ENCODE measurements at regions not wholly inside any gene's neighbourhood (a gene's known extent, or its start where the extent isn't known, plus 50 kb on each side); places are given as distances from the start of the nearest gene placed in this dataset.
"Not testable (repeated sequence)": the region's sequence is repeated elsewhere in the genome, so short reads cannot be mapped to it uniquely, and the experiment has no call there.

DNA sequence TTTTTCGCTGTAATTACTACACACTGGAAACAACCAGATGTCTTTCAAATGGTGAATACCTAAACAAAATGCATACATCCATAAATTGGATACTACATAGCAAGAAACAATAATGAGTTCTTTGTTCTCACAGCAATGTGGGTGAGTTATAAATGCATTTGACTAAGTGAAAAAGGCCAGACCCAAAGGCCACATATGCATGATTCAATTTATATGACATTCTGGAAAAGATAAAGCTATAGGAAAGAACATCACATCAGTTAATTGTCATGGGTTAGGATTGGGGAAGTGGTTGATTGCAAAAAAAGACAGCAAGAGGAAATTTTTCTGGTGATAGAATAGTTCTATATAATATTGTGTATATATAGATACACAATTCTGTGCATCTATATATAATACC lies 198.9 kb downstream of the CYLC2 start:
- H3K27me3 Mint-ChIP-seq: no peaks in the 10 kb centered on the region
- H3K4me1 Mint-ChIP-seq (ENCODE audit: low read depth): no peaks in the 10 kb centered on the region
- peaks cover 14% of the 10 kb centered on the region for H3K9me3 Mint-ChIP-seq
- H3K27ac Mint-ChIP-seq: no peak overlapping the region
- H3K36me3 Mint-ChIP-seq (ENCODE audit: low read depth): no peaks in the 10 kb centered on the region
- intact Hi-C loops (cut with micrococcal nuclease): no loop called here
- no peak overlapping the region for H3K4me3 Mint-ChIP-seq

GRCh38 chr9:103203172-103203571 lies 208.0 kb downstream of the CYLC2 start:
- no peak overlapping the region for H3K27ac Mint-ChIP-seq
- peaks cover 15% of the 10 kb centered on the region for H3K9me3 Mint-ChIP-seq
- no peaks in the 10 kb centered on the region for H3K27me3 Mint-ChIP-seq
- H3K36me3 Mint-ChIP-seq (ENCODE audit: low read depth): no peaks in the 10 kb centered on the region
- no peak overlapping the region for H3K4me3 Mint-ChIP-seq
- H3K4me1 Mint-ChIP-seq (ENCODE audit: low read depth): no peaks in the 10 kb centered on the region
- intact Hi-C loops (cut with micrococcal nuclease): no loop called here

DNA sequence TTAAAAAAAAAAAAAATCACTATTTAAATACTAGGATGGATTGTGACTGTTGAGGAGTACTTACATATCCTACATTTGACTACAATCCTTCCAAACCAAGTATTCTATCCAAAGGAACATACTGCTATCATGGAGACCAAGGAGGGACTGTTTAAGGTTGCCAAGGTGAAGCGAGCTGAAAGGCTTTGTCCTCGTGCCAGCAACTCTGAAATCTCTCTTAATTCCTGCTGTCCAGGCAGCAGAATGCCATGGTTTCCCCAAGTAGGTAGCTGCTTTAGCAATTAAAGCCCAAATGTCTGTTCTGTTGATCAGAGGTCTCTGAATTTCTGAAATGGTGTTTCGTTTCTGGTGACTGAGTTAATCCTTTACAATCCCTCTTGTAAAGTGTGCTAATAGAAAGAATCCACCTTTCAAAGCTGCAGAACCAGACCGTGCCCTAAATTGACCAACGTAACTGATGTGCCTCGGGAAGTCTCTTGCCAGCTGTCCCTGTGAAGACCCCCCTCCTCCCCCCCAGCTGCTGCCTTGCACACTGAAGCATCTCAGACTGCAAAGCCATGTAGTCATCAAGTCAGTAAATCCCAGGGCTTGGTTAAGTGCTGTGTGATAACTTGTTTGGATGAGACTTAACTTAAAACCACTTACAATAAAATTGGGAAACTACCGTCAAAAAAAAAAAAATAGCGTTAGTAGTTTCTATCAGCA lies 210.9 kb downstream of the CYLC2 start:
- H3K36me3 Mint-ChIP-seq (ENCODE audit: low read depth); H3K27me3 Mint-ChIP-seq; H3K27ac Mint-ChIP-seq; H3K4me3 Mint-ChIP-seq; H3K4me1 Mint-ChIP-seq (ENCODE audit: low read depth); intact Hi-C loops (cut with micrococcal nuclease): not testable (repeated sequence)
- H3K9me3 Mint-ChIP-seq: peaks cover 35% of the 10 kb centered on the region

GRCh38 chr9:103210607-103211006 lies 215.5 kb downstream of the CYLC2 start:
- Mint-ChIP-seq H3K27ac (no peak overlapping the region), H3K9me3 (peaks cover 38% of the 10 kb centered on the region), H3K27me3 (no peaks in the 10 kb centered on the region), H3K4me1 (ENCODE audit: low read depth) (no peaks in the 10 kb centered on the region), H3K36me3 (ENCODE audit: low read depth) (no peaks in the 10 kb centered on the region), H3K4me3 (no peak overlapping the region)
- intact Hi-C loops (cut with micrococcal nuclease): no loop called here

DNA sequence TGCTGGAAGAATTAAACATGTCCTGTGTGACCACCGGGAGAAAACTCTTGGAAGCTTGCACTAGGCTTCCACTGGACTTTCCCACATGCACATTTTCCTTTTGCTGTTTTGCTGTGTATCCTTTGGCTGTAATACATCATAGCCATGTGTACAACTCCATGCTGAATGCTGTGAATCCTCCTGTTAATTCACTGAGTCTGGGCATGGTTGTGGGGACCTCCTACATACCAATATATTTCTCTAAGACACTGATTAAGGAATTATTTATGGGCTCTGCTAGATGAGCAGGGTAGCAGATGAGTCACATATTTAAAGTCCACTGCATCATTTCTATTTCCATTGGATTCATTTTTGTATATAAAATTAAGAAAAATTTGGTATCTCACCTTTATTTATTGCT lies 220.1 kb downstream of the CYLC2 start:
- H3K27me3 Mint-ChIP-seq: no peaks in the 10 kb centered on the region
- no peak overlapping the region for H3K27ac Mint-ChIP-seq
- H3K9me3 Mint-ChIP-seq: peaks cover 30% of the 10 kb centered on the region
- no peak overlapping the region for H3K4me3 Mint-ChIP-seq
- no peaks in the 10 kb centered on the region for H3K4me1 Mint-ChIP-seq (ENCODE audit: low read depth)
- no peaks in the 10 kb centered on the region for H3K36me3 Mint-ChIP-seq (ENCODE audit: low read depth)
- intact Hi-C loops (cut with micrococcal nuclease): no loop called here

DNA sequence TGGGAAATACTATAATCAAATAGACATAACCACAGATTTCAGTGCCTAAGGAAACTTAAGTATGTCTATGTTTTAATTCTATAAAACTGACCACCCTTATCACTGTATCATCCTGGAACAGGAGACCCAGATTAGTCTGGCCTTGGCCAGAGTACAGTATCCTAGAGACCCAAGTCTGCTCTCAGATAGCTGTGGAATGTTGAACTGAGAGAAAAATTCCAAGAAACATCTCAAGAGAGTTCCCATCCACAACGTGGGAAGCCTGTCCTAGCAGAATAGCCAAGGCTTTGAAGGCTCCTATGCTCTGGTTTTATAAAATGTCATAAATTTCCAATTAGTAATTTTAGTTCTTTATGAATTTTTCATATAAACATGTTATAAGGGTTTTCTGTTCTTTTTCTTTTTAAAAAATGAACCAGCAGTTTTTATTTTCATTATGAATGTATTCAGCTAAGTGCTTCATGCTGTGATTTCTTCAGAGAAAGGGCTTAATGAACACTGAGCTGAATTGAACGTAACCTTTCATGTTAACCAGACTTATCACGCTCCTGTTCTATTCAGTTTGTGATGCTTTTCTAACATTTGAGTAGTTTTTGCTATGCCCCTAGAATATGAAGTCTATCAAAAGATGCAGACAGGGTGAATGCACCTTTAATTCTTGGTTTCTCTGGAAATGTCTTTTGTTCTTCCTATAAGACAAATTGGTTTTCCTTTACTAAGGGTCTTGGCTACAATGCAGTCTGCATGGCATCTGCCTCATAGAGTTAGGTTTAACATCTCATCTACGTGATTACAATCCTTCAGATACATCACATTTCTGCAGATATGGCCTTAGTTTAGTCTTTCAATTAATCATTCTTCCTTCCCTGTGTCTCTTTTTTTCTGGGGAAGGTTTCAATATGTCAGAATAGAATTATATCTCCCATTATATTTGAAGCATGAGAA lies 230.8 kb downstream of the CYLC2 start:
- no peak overlapping the region for H3K4me3 Mint-ChIP-seq

DNA sequence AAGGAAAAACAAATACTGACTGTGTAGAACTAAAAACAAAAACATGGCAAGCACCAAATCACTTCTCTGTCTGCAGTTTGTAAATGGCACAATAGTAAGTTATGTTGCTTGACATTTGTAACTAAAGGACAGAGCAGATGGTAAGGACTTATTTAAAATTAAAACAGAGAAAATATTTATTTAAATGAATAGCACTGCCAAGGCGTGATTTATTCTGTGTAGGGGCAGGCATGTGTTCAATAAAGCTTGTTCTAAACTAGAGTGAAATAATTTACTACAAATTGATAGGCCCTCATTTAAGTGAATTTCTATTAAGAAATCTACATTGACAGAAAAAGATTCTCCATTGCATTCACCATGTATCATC lies 231.5 kb downstream of the CYLC2 start:
- Mint-ChIP-seq H3K4me3 (no peak overlapping the region), H3K4me1 (ENCODE audit: low read depth) (no peaks in the 10 kb centered on the region), H3K9me3 (peaks cover 5% of the 10 kb centered on the region), H3K27me3 (no peaks in the 10 kb centered on the region), H3K36me3 (ENCODE audit: low read depth) (no peaks in the 10 kb centered on the region), H3K27ac (no peak overlapping the region)
- intact Hi-C loops (cut with micrococcal nuclease): no loop called here

More for the DNA sequence above, 230.8 kb downstream of the CYLC2 start:
- Mint-ChIP-seq H3K27me3 (no peaks in the 10 kb centered on the region), H3K27ac (no peak overlapping the region), H3K4me1 (ENCODE audit: low read depth) (no peaks in the 10 kb centered on the region), H3K36me3 (ENCODE audit: low read depth) (no peaks in the 10 kb centered on the region), H3K9me3 (peaks cover 9% of the 10 kb centered on the region)
- intact Hi-C loops (cut with micrococcal nuclease): no loop called here

- H3K9me3 Mint-ChIP-seq: peaks cover 32% of the 10 kb centered on the region
- H3K27me3 Mint-ChIP-seq; intact Hi-C loops (cut with micrococcal nuclease); H3K4me3 Mint-ChIP-seq; H3K27ac Mint-ChIP-seq; H3K36me3 Mint-ChIP-seq (ENCODE audit: low read depth); H3K4me1 Mint-ChIP-seq (ENCODE audit: low read depth): not testable (repeated sequence)
Measured at GRCh38 chr9:103237571-103238109, 242.5 kb downstream of the CYLC2 start.

GRCh38 chr9:103242025-103242424 lies 246.9 kb downstream of the CYLC2 start:
- no peaks in the 10 kb centered on the region for H3K9me3 Mint-ChIP-seq
- no peaks in the 10 kb centered on the region for H3K36me3 Mint-ChIP-seq (ENCODE audit: low read depth)
- no peaks in the 10 kb centered on the region for H3K4me1 Mint-ChIP-seq (ENCODE audit: low read depth)
- no peaks in the 10 kb centered on the region for H3K27me3 Mint-ChIP-seq
- H3K4me3 Mint-ChIP-seq: no peak overlapping the region
- intact Hi-C loops (cut with micrococcal nuclease): no loop called here
- H3K27ac Mint-ChIP-seq: no peak overlapping the region

DNA sequence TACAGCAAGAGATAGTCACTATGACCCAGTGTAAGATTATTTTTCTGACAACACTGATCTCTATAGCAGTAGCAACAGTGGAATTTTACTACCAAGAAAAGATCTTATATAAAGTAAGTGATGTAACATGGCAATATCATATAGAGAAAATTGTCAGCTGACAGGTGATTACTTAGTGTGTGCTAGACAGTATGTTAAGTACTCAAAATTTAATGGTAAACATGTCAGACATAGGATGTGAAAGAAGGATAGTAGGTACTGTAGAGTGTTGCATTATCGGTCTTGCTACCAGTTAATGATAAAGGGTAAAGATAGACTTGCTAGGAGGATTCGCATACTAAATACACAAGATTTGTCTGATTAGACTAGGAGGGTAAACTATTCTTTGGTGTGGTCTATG lies 247.4 kb downstream of the CYLC2 start:
- no peaks in the 10 kb centered on the region for H3K4me1 Mint-ChIP-seq (ENCODE audit: low read depth)
- no peaks in the 10 kb centered on the region for H3K9me3 Mint-ChIP-seq
- no peak overlapping the region for H3K4me3 Mint-ChIP-seq
- no peaks in the 10 kb centered on the region for H3K27me3 Mint-ChIP-seq
- no peak overlapping the region for H3K27ac Mint-ChIP-seq
- intact Hi-C loops (cut with micrococcal nuclease): no loop called here
- no peaks in the 10 kb centered on the region for H3K36me3 Mint-ChIP-seq (ENCODE audit: low read depth)

GRCh38 chr9:103243553-103243952 lies 248.4 kb downstream of the CYLC2 start:
- no peaks in the 10 kb centered on the region for H3K36me3 Mint-ChIP-seq (ENCODE audit: low read depth)
- intact Hi-C loops (cut with micrococcal nuclease): no loop called here
- no peaks in the 10 kb centered on the region for H3K4me1 Mint-ChIP-seq (ENCODE audit: low read depth)
- no peaks in the 10 kb centered on the region for H3K27me3 Mint-ChIP-seq
- H3K9me3 Mint-ChIP-seq: no peaks in the 10 kb centered on the region
- H3K27ac Mint-ChIP-seq: no peak overlapping the region
- H3K4me3 Mint-ChIP-seq: no peak overlapping the region

GRCh38 chr9:103245369-103245768 lies 250.2 kb downstream of the CYLC2 start:
- no peaks in the 10 kb centered on the region for H3K9me3 Mint-ChIP-seq
- no peak overlapping the region for H3K27ac Mint-ChIP-seq
- no peaks in the 10 kb centered on the region for H3K36me3 Mint-ChIP-seq (ENCODE audit: low read depth)
- intact Hi-C loops (cut with micrococcal nuclease): no loop called here
- H3K27me3 Mint-ChIP-seq: no peaks in the 10 kb centered on the region
- no peak overlapping the region for H3K4me3 Mint-ChIP-seq
- no peaks in the 10 kb centered on the region for H3K4me1 Mint-ChIP-seq (ENCODE audit: low read depth)

DNA sequence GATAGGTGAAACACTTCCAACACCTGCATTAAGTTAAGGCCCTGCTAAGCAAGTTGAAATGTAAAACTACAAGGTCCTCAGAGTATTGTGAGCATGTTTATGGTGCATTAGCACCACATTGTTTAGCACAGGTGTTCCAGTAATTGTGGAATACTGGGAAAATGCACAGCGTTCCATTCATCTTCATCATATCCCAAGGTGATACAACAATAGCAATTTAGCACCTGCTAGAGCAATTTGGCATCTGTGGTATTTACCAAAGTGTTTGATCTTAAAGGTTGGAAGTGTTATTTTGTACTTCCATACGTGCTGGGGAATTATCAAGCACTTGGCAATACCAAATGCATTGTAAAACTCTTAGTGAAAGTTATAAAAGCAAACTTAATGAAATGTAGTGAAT lies 266.8 kb downstream of the CYLC2 start:
- Mint-ChIP-seq H3K36me3 (ENCODE audit: low read depth) (no peaks in the 10 kb centered on the region), H3K4me1 (ENCODE audit: low read depth) (no peaks in the 10 kb centered on the region), H3K27ac (no peak overlapping the region), H3K27me3 (no peaks in the 10 kb centered on the region), H3K9me3 (peaks cover 13% of the 10 kb centered on the region), H3K4me3 (no peak overlapping the region)
- intact Hi-C loops (cut with micrococcal nuclease): no loop called here

GRCh38 chr9:103266064-103266463 lies 270.9 kb downstream of the CYLC2 start:
- no peaks in the 10 kb centered on the region for H3K4me1 Mint-ChIP-seq (ENCODE audit: low read depth)
- H3K27me3 Mint-ChIP-seq: no peaks in the 10 kb centered on the region
- no peaks in the 10 kb centered on the region for H3K36me3 Mint-ChIP-seq (ENCODE audit: low read depth)
- intact Hi-C loops (cut with micrococcal nuclease): no loop called here
- H3K9me3 Mint-ChIP-seq: peaks cover 13% of the 10 kb centered on the region
- H3K27ac Mint-ChIP-seq: no peak overlapping the region
- H3K4me3 Mint-ChIP-seq: no peak overlapping the region

Measured in dendritic cell treated with granulocyte-macrophage colony-stimulating factor and Interleukin-4, amounts not matched to agents 40 ng/mL and 50 ng/mL, for 4 days (primary cell).